Stimulated activated naive CD8-positive, alpha-beta T cell treated with anti-CD3 and anti-CD28 coated beads, Interleukin-15, Interleukin-2, amounts not matched to agents 100 U/mL and 50 U/mL, for 24 hours (primary cell): ENCODE measurements at regions not wholly inside any gene's neighbourhood (a gene's known extent, or its start where the extent isn't known, plus 50 kb on each side); places are given as distances from the start of the nearest gene placed in this dataset.

ENCODE experiments used
- ATAC-seq: fragments of 150-1000 bp; cut with Tn5 transposase; one replicate; pipeline ENCODE4 v1.10.0; 2021
- DNase-seq: peaks from one replicate; pipeline ENCODE4 v3.0.0; 2021

DNA sequence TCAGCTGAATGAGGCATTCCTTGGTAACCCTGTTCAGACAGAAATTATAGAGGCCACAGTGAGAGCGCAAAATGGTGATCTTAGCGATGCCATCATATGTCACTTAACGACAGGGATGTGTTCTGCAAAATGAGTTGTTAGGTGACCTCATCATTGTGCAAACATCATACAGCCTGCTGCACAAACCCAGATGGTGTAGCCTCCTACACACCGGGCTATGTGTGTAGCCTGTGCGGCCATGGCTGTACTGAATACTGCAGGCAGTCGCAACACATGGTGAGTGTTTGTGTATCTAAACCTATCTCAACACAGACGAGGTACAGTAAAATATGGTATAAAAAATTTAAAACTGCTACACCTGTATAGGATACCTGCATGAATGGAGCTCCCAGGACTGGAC, 234.1 kb upstream of the PMEPA1 start:
- DNase-seq (no peak), ATAC-seq (no peak)

DNA sequence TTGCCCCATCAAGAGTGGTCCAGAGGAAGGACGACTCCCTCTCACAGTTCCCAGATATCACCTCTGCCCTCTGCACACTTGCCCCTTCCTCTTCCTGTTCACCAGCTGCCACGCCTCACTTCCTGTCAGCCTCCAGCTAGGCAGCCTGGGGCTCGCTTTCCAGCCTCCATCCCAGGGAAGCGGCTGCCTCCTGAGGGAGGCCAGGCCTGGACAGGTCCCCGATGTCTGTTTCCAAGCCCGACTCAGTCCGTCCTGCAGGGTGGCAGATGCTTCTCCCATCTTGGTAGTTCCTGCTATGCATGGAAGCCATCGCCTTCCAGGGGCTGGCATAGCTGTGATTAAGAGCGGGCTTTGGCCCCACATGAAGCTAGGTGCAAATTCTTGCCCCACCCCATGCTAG, 233.5 kb upstream of the PMEPA1 start:
- no peak for DNase-seq
- no peak for ATAC-seq

- DNase-seq (no peak), ATAC-seq (no peak)
These were observed 232.0 kb upstream of the PMEPA1 start for GRCh38 chr20:57941604-57942381.

GRCh38 chr20:57940868-57941522, 231.2 kb upstream of the PMEPA1 start:
- DNase-seq (no peak), ATAC-seq (no peak)

DNA sequence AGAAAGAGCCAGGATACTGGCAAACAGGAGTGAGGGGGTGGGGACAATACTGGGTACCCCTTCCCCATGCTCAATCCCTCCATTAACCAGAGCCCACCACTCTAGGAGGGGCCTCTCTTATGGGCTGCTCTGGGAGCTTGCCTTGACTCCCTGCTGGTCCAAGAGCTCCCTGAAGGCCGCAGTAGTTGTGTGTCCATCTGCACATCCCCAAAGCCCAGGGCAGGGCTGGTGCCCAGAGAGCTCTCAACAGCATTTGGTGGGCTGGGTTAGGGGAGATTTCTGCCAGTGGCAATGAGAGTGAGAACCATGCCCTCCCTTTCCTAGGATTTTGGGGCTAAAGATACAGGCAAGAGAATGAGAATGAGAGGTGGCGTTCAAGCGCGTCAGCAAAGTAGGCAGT, 230.6 kb upstream of the PMEPA1 start:
- ATAC-seq (no peak), DNase-seq (no peak)

DNA sequence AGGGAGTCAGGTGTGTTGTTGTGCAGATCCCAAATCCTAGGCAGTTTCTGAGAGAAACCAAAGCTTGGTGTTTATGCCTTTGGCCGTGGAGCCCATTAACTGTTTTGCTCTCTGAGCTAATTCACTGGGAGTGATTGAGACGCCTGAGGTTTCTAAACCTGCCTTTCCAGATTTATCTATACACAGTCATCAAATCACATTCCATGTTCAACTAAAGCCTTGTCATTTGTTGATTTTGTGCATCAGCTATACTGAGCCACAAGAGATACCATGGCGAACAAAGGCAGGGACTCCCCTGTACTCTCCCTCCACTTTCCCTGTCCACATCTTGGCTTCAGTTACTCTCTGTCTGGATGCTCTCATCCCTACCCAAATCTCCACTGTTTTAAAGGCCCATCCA, 229.7 kb upstream of the PMEPA1 start:
- ATAC-seq (no peak), DNase-seq (no peak)

- DNase-seq (no peak), ATAC-seq (no peak)
These were observed 228.6 kb upstream of the PMEPA1 start for GRCh38 chr20:57938158-57939108.

- no peak for DNase-seq
- ATAC-seq: no peak
These were observed 227.0 kb upstream of the PMEPA1 start for GRCh38 chr20:57936636-57937385.

DNA sequence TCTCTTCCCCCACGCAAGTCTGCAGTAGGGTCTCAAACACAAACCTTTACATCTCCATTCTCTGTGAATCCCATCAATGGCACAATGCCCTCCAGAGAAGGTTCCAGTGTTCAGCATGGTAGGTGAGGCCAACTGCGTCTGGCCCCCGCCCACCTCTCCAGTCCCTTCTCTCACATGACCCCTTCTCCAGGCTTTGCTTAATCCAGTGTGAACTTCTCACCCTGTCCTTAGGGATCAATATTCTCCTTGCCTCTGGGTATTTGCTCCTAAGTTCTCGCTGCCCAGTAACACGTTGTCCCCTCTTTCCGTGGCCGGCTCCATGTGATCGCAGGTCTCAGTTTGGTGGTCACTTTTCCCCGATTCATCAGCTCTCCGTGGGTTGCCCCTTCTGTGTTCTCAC, 225.1 kb upstream of the PMEPA1 start:
- no peak for DNase-seq
- ATAC-seq: no peak

DNA sequence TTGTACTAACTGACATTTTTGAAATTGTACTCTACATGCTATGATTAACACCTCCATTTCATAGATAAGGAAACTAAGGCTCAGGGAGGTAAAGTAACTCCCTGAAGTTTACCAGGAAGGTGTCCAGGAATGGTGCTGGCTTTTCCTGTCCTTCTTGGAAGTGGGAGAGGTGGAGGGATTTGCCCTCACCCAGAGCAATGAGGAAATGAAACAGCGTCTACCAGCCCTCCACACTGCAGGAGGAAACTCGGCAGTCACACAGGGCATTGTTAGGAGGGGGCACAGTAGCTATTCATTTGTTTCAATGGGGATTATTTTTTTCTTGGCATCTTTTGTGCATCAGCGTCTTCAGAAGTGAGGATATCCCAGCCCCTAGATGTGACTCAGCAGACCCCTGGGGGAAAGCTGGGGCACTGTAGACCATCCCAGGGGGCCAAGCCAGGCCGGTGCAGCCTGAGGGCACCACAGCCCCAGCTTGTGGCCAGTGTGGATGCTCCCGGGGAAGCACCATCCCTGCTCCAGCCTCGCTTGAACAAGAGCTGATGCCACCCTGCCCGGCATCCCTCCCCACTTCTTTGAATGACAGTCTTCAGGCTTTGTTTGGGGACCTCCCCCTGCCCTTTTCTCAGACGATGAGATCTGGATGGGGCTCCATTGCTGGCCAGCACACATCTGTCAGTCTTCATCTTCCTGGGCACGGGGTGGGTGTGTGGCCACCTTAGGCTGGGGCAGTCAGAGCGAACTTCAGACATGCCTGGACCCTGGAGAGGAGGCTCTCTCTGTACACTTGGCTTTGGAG, 224.4 kb upstream of the PMEPA1 start:
- ATAC-seq: peak; percentile 48
- DNase-seq: no peak

DNA sequence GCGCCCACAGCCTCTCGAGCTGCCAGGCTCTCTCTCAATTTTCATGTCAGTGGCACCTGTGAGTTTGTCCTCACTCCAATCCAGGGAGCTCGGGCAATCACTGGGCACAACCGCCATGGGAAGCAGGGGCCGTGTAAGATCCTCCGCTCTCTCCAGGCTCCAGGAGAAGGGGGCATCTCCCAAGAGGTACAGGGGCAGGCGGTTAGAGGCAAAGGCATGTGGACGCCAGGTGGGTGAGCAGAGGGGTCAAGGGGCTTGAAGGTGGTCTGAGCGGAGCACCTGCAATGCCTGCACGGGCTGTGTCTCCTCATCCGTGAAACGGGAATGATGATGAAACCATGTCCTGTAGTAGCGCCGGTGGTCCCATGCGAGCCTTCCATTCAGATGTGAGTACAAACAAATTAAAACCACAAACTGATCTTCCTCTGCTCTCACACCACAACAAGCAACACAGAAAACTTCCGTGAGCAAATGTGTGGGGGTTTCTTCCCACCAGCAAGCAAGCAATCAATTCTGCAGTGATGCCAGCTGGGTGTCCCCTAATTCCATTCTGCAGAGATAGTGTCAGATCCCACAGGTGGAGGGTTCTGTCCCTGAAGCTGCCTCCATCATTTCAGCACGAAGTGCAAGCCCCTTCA, 222.5 kb upstream of the PMEPA1 start:
- ATAC-seq (no peak), DNase-seq (no peak)

- ATAC-seq: no peak
- no peak for DNase-seq
These were observed 220.5 kb upstream of the PMEPA1 start for GRCh38 chr20:57930351-57930750.

DNA sequence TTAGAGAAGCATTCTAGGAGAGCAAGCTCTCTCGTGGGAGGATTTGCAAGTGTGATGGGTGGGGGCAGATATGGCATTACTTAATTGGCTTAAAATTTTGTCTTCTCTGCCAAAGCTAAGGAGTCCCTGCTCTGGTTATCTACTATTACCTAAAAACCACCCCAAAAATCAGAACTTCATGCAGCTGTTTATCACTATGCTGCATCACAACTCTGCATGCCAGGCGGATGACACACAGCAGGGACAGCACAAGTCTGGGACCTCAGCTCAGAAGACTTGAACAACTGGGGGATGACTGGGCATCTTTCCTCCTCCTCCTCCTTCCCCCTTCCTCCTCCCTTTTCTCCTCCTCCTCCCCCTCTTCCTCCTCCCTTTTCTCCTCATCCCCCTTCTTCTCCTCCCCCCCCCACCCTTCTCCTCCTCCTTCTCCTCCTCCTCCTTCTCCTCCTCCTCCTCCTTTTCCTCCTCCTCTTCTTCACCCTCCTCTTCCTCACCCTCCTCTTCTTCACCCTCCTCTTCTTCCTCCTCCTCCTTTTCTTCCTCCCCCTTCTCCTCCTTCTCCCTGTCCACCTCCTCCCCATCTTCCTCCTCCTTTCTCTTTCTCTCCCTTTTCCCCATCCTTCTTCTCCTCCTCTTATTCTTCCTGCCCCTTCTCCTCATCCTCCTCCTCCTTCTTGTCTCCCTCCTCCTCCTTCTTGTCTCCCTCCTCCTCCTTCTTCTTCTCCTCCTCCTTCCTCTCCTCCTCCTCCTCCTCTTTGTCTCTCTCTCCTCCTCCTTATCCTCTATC, 218.6 kb upstream of the PMEPA1 start:
- DNase-seq: no peak
- no peak for ATAC-seq

DNA sequence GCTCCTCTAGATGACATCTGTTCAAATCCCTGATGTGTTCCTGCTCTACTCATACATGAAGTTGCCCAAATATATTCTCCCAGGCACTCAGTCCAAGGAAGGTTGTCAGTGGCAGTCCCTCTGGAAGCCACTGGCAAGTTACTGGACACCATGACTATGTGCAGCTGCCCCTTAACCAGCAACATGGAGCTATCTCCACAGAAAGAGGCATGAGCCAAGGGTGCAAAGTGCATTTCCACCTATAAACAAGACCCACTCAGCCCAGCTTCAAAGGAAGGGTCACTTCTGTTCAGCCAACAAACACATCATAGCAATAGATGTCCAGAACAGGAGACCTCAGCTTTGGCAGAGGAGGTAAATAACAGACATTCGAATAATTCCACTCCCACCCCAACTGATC, 217.6 kb upstream of the PMEPA1 start:
- DNase-seq: no peak
- no peak for ATAC-seq

- no peak for ATAC-seq
- DNase-seq: no peak
These were observed 212.9 kb upstream of the PMEPA1 start for GRCh38 chr20:57922706-57923105.

DNA sequence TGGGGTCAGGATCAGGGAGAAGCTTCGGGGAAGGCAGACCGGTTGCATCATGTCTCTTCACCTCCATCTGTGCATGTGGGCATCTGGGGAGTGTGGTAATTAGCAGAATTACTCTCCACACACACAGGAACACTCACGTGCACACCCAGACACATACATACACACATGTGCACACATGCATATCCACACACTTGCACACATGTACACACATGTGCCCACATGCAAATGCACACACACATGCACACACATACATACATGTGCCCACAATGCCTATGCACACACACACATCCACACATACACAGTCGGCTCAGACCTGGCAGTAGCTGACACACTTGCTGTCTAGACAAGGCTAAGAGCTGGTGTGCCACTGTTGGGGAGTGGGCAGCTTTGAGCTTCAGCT, 212.3 kb upstream of the PMEPA1 start:
- no peak for DNase-seq
- no peak for ATAC-seq

DNA sequence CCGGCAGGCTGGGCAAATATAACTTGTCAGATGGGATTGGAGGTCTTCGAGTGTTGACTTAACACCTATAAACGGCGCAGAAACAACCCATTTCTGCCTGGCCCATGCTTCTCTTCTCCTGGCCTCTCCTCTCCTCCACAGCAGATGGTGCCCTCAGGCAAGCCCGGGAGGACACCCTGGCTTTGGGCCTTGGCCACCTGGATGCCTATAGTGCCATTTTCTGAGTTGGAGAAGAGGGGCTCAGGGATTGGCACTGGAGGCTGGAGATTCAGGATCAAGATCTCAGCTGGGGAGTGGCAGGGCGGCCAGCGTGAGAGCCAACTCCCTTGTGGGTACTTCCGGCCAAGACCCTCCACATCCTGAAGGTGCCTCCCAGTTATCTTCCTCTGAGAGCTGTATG, 211.9 kb upstream of the PMEPA1 start:
- ATAC-seq (no peak), DNase-seq (no peak)

- no peak for ATAC-seq
- no peak for DNase-seq
These were observed 211.2 kb upstream of the PMEPA1 start for GRCh38 chr20:57920971-57921370.

DNA sequence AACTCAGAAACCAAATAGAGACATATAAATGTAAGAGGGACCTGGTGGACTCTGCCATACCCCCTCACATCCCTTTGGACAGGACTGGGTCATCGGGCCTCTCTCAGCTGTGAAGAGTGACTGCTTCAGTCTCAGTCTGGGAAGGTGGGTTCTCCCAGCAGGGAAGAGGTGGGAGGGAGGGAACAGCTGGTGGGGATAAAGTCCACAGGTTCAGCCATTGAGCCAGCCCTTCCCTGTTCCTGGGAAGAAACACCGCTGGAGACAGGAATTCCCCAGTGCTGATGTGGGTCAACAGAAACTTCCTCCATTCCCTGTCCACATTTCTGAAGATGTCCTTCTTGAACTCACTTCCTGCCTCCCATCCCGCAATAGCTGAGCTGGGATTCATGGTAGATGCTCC, 209.2 kb upstream of the PMEPA1 start:
- no peak for DNase-seq
- no peak for ATAC-seq

- no peak for ATAC-seq
- DNase-seq: no peak
These were observed 208.7 kb upstream of the PMEPA1 start for GRCh38 chr20:57918551-57918950.
